ENCODE measurements at regions not wholly inside any gene's neighbourhood (a gene's known extent, or its start where the extent isn't known, plus 50 kb on each side); places are given as distances from the start of the nearest gene placed in this dataset.
A peak's percentile ranks its signal among the peaks of the same experiment; 100 is the strongest.

GRCh38 chr6:144339859-144340452, 54.8 kb downstream of the UTRN start:
- H3K4me1 ChIP-seq (ENCODE audit: control insufficient read depth in 1 of 2, low read depth in 2 of 2): peaks cover 32 to 82% of the 10 kb centered on the region in 2 donors
- no peaks in the 10 kb centered on the region for H3K9me3 ChIP-seq
- no peak overlapping the region for H3K4me3 ChIP-seq
- ATAC-seq (ENCODE audit: insufficient number of reproducible peaks, low FRiP score, low read depth) (no peak), DNase-seq (ENCODE audit: low spot score) (no peak)
- no peaks in the 10 kb centered on the region for H3K36me3 ChIP-seq
- TF ChIP-seq CTCF (IDR thresholded peaks at IDR 0.05): no peak
- H3K27me3 ChIP-seq (replicated peaks; ENCODE audit: insufficient read depth): no peaks in the 10 kb centered on the region
- H3K27ac ChIP-seq: no peak overlapping the region

- no peak overlapping the region for H3K4me3 ChIP-seq
- ATAC-seq (ENCODE audit: insufficient number of reproducible peaks, low FRiP score, low read depth): no peak
- H3K27me3 ChIP-seq (replicated peaks; ENCODE audit: insufficient read depth): no peaks in the 10 kb centered on the region
- peaks cover 32 to 75% of the 10 kb centered on the region in 2 donors for H3K4me1 ChIP-seq (ENCODE audit: control insufficient read depth in 1 of 2, low read depth in 2 of 2)
- no peaks in the 10 kb centered on the region for H3K36me3 ChIP-seq
- TF ChIP-seq CTCF (IDR thresholded peaks at IDR 0.05): no peak
- H3K9me3 ChIP-seq: no peaks in the 10 kb centered on the region
- no peak for DNase-seq (ENCODE audit: low spot score)
- no peak overlapping the region for H3K27ac ChIP-seq
Observed at GRCh38 chr6:144340541-144341371, 55.6 kb downstream of the UTRN start.

GRCh38 chr6:144341831-144342527, 56.8 kb downstream of the UTRN start:
- no peak for TF ChIP-seq CTCF (IDR thresholded peaks at IDR 0.05)
- Histone ChIP-seq H3K27me3 (replicated peaks; ENCODE audit: insufficient read depth) (no peaks in the 10 kb centered on the region), H3K9me3 (no peaks in the 10 kb centered on the region), H3K36me3 (no peaks in the 10 kb centered on the region), H3K4me3 (no peak overlapping the region), H3K27ac (no peak overlapping the region), H3K4me1 (ENCODE audit: control insufficient read depth in 1 of 2, low read depth in 2 of 2) (peaks cover 41 to 71% of the 10 kb centered on the region in 2 donors)
- no peak for DNase-seq (ENCODE audit: low spot score)
- no peak for ATAC-seq (ENCODE audit: insufficient number of reproducible peaks, low FRiP score, low read depth)

GRCh38 chr6:144343701-144344428, 58.7 kb downstream of the UTRN start:
- Histone ChIP-seq H3K27ac (no peak overlapping the region), H3K4me1 (ENCODE audit: control insufficient read depth in 1 of 2, low read depth in 2 of 2) (peaks cover 35 to 63% of the 10 kb centered on the region in 2 donors), H3K9me3 (no peaks in the 10 kb centered on the region), H3K4me3 (peak overlapping the region; percentile 26), H3K36me3 (no peaks in the 10 kb centered on the region), H3K27me3 (replicated peaks; ENCODE audit: insufficient read depth) (no peaks in the 10 kb centered on the region)
- TF ChIP-seq CTCF (IDR thresholded peaks at IDR 0.05): no peak
- ATAC-seq (ENCODE audit: insufficient number of reproducible peaks, low FRiP score, low read depth) (no peak), DNase-seq (ENCODE audit: low spot score) (no peak)
